H9 (cell line): ENCODE measurements at regions not wholly inside any gene's neighbourhood (a gene's known extent, or its start where the extent isn't known, plus 50 kb on each side); places are given as distances from the start of the nearest gene placed in this dataset.

Experiments used
- DNase-seq: peaks from one replicate; pipeline ENCODE4 v3.0.0-alpha.2; 2017
- H2AFZ ChIP-seq: one replicate; pipeline ENCODE4 v1.6.1; 2013; ENCODE audit warnings: mild to moderate bottlenecking, low read length, control low read depth, moderate library complexity
- H2AK5ac ChIP-seq: 2 replicates; pipeline ENCODE4 v1.6.1; 2013; ENCODE audit warnings: low read length, control low read depth, mixed read lengths; ENCODE audit not compliant: insufficient read length
- H2BK120ac ChIP-seq: one replicate; pipeline ENCODE4 v1.6.1; 2013; ENCODE audit warnings: low read depth, mild to moderate bottlenecking, low read length, control low read depth, inconsistent platforms; ENCODE audit not compliant: poor library complexity, severe bottlenecking
- H2BK12ac ChIP-seq: 2 replicates; pipeline ENCODE4 v1.6.1; 2013; ENCODE audit warnings: low read length, control low read depth, mixed read lengths, low read depth; ENCODE audit not compliant: insufficient read length
- H2BK15ac ChIP-seq: 2 replicates; pipeline ENCODE4 v1.6.1; 2013; ENCODE audit warnings: low read depth, low read length, control low read depth
- H2BK20ac ChIP-seq: one replicate; pipeline ENCODE4 v1.6.1; 2013; ENCODE audit warnings: low read depth, mild to moderate bottlenecking, low read length, control low read depth, inconsistent platforms; ENCODE audit not compliant: poor library complexity, severe bottlenecking
- H2BK5ac ChIP-seq: 2 replicates; pipeline ENCODE4 v1.6.1; 2013; ENCODE audit warnings: low read length, control low read depth, mixed read lengths; ENCODE audit not compliant: insufficient read length
- H3K14ac ChIP-seq: 2 replicates; pipeline ENCODE4 v1.6.1; 2013; ENCODE audit warnings: low read length, control low read depth; ENCODE audit not compliant: insufficient read depth
- H3K18ac ChIP-seq: 2 replicates; pipeline ENCODE4 v1.6.1; 2013; ENCODE audit warnings: low read depth, mild to moderate bottlenecking, mixed read lengths, low read length, control low read depth; ENCODE audit not compliant: insufficient read length
- H3K23ac ChIP-seq: 2 replicates; pipeline ENCODE4 v1.6.1; 2013; ENCODE audit warnings: low read length, control low read depth, mixed read lengths, low read depth; ENCODE audit not compliant: insufficient read length
- H3K23me2 ChIP-seq: 2 replicates; pipeline ENCODE4 v1.6.1; 2013; ENCODE audit warnings: low read depth, mild to moderate bottlenecking, mixed read lengths, low read length, control low read depth; ENCODE audit not compliant: insufficient read length, poor library complexity, severe bottlenecking
- H3K27ac ChIP-seq: 2 replicates; pipeline ENCODE4 v1.5.1; 2013; ENCODE audit warnings: low read length, control low read depth, mixed read lengths, low read depth; ENCODE audit not compliant: insufficient read length
- H3K27me3 ChIP-seq: 2 replicates; pipeline ENCODE4 v1.6.1; 2013; ENCODE audit warnings: low read length, control low read depth, inconsistent platforms; ENCODE audit not compliant: insufficient read depth
- H3K4ac ChIP-seq: 2 replicates; pipeline ENCODE4 v1.6.1; 2013; ENCODE audit warnings: low read depth, mild to moderate bottlenecking, control low read depth, inconsistent platforms, low read length, moderate library complexity
- H3K4me1 ChIP-seq: 2 replicates; pipeline ENCODE4 v1.6.1; 2013; ENCODE audit warnings: low read length, control low read depth, inconsistent platforms; ENCODE audit not compliant: insufficient read depth
- H3K4me2 ChIP-seq: 2 replicates; pipeline ENCODE4 v1.6.1; 2013; ENCODE audit warnings: low read length, control low read depth, mixed read lengths; ENCODE audit not compliant: insufficient read length, insufficient read depth
- H3K56ac ChIP-seq: 2 replicates; pipeline ENCODE4 v1.6.1; 2013; ENCODE audit warnings: low read depth, mild to moderate bottlenecking, mixed read lengths, low read length, control low read depth; ENCODE audit not compliant: insufficient read length
- H3K79me1 ChIP-seq: 2 replicates; pipeline ENCODE4 v1.6.1; 2013; ENCODE audit warnings: low read depth, mild to moderate bottlenecking, moderate library complexity, low read length, control low read depth, inconsistent platforms; ENCODE audit not compliant: insufficient read depth, poor library complexity, severe bottlenecking
- H3K79me2 ChIP-seq: 2 replicates; pipeline ENCODE4 v1.6.1; 2013; ENCODE audit warnings: low read length, control low read depth, inconsistent platforms; ENCODE audit not compliant: insufficient read depth
- H3K9ac ChIP-seq: 2 replicates; pipeline ENCODE4 v1.6.1; 2013; ENCODE audit warnings: low read length, control low read depth, mixed read lengths; ENCODE audit not compliant: insufficient read length; ENCODE audit errors: extremely low read depth
- H3K9me3 ChIP-seq: one replicate; pipeline ENCODE4 v1.6.1; 2013; ENCODE audit warnings: low read depth, low read length, inconsistent platforms; ENCODE audit not compliant: control insufficient read depth
- H3T11ph ChIP-seq: one replicate; pipeline ENCODE4 v1.6.1; 2013; ENCODE audit warnings: mild to moderate bottlenecking, low read length, control low read depth, inconsistent platforms
- H4K20me1 ChIP-seq: one replicate; pipeline ENCODE4 v1.6.1; 2013; ENCODE audit not compliant: control insufficient read depth, insufficient read length, insufficient read depth
- H4K5ac ChIP-seq: 2 replicates; pipeline ENCODE4 v1.6.1; 2013; ENCODE audit warnings: low read depth, mild to moderate bottlenecking, mixed read lengths, low read length, control low read depth; ENCODE audit not compliant: insufficient read length
- H4K8ac ChIP-seq: replicated peaks from 2 replicates; pipeline ENCODE4 v1.6.1; 2013; ENCODE audit warnings: low read length, control low read depth, mixed read lengths, low read depth; ENCODE audit not compliant: insufficient read length
- H4K91ac ChIP-seq: 2 replicates; pipeline ENCODE4 v1.6.1; 2013; ENCODE audit warnings: low read depth, mild to moderate bottlenecking, moderate library complexity, mixed read lengths, low read length, control low read depth; ENCODE audit not compliant: insufficient read length
- H3K27ac Mint-ChIP-seq, 3 experiments: 2 replicates in 2 of 3; 3 replicates in 1 of 3; pipeline ENCODE4 v1.8.0; 2020 to 2021; ENCODE audit warnings: mixed read lengths in 3 of 3, mild to moderate bottlenecking in 1 of 3, moderate library complexity in 1 of 3
- H3K27me3 Mint-ChIP-seq: 2 replicates; pipeline ENCODE4 v1.8.0; 2021; ENCODE audit warnings: low read depth, mild to moderate bottlenecking, moderate library complexity, mixed read lengths
- H3K36me3 Mint-ChIP-seq, 3 experiments: 2 replicates in 2 of 3; 3 replicates in 1 of 3; pipeline ENCODE4 v1.8.0; 2020 to 2021; ENCODE audit warnings: low read depth in 3 of 3, mixed read lengths in 3 of 3; ENCODE audit not compliant: insufficient read depth in 1 of 3
- H3K4me1 Mint-ChIP-seq, 2 experiments: 2 replicates each; pipeline ENCODE4 v1.8.0; 2020; ENCODE audit warnings: mixed read lengths in 2 of 2
- H3K4me3 Mint-ChIP-seq, 2 experiments: 2 replicates in 1 of 2; 3 replicates in 1 of 2; pipeline ENCODE4 v1.8.0; 2020 to 2021; ENCODE audit warnings: mild to moderate bottlenecking in 2 of 2, mixed read lengths in 2 of 2, moderate library complexity in 1 of 2
- H3K9me3 Mint-ChIP-seq, 2 experiments: 2 replicates in 1 of 2; 3 replicates in 1 of 2; pipeline ENCODE4 v1.8.0; 2020; ENCODE audit warnings: mild to moderate bottlenecking in 2 of 2, mixed read lengths in 2 of 2, moderate library complexity in 1 of 2
- CTCF ChIP-seq: fragments of 200-600 bp; sonication (generic); conservative IDR thresholded peaks from 3 replicates; pipeline ENCODE4 v1.8.0; 2021; ENCODE audit warnings: antibody characterized with exemption, mild to moderate bottlenecking
- WGBS: extraction: QIAGEN DNeasy Blood & Tissue Kit; methylation state at CpG from one replicate; pipeline ENCODE4 v1.1.7; 2013; ENCODE audit warnings: missing lambda C conversion rate, low lambda C conversion rate, mixed read lengths; ENCODE audit not compliant: insufficient read length; ENCODE audit errors: extremely low coverage; 5-methylcytosine and 5-hydroxymethylcytosine counted together

GRCh38 chrX:40318076-40318475, 220.3 kb upstream of the BCOR start:
- peaks cover 67 to 73% of the 10 kb centered on the region in 2 experiments for H3K9me3 Mint-ChIP-seq

More at GRCh38 chrX:40318076-40318475, 220.3 kb upstream of the BCOR start:
- Histone ChIP-seq H2AK5ac (no peak overlapping the region), H3K9me3 (no peaks in the 10 kb centered on the region), H3K4me2 (no peak overlapping the region), H3K14ac (no peak overlapping the region; the same call in 1 of the 2 replicates), H3K79me2 (no peaks in the 10 kb centered on the region), H3K27ac (no peak overlapping the region), H2BK20ac (no peak overlapping the region), H3K4me1 (peaks cover 6% of the 10 kb centered on the region; the same call in 1 of the 2 replicates), H2BK120ac (no peak overlapping the region), H4K8ac (no peak overlapping the region), H3K4ac (no peak overlapping the region), H4K20me1 (no peaks in the 10 kb centered on the region), H2AFZ (no peak overlapping the region), H2BK5ac (no peak overlapping the region), H3K79me1 (no peaks in the 10 kb centered on the region), H2BK12ac (no peak overlapping the region), H3K23me2 (no peaks in the 10 kb centered on the region), H4K91ac (no peak overlapping the region), H3K18ac (no peak overlapping the region), H3K23ac (no peak overlapping the region), H2BK15ac (no peak overlapping the region), H4K5ac (no peak overlapping the region), H3K9ac (no peak overlapping the region), H3T11ph (no peak overlapping the region), H3K56ac (no peak overlapping the region), H3K27me3 (no peaks in the 10 kb centered on the region)
- no peak overlapping the region for H3K27ac Mint-ChIP-seq
- no peak overlapping the region for H3K4me3 Mint-ChIP-seq
- no peak for DNase-seq
- H3K4me1 Mint-ChIP-seq, result peaks cover 5% of the 10 kb centered on the region in 2 experiments; a peak in 2 of 4 replicates
- H3K27me3 Mint-ChIP-seq, result peaks cover 14% of the 10 kb centered on the region; the same call in 1 of the 2 replicates
- TF ChIP-seq CTCF, result no peak
- H3K36me3 Mint-ChIP-seq, result peaks cover 2 to 11% (median 10%) of the 10 kb centered on the region in 3 experiments
- WGBS, result no CpG with 5 or more reads among the region's 6 CpGs
